Activated T-cell treated with anti-CD3 and anti-CD28 coated beads, Interleukin-2, amount 50 U/mL, for 1 hour (primary cell): ENCODE measurements at regions not wholly inside any gene's neighbourhood (a gene's known extent, or its start where the extent isn't known, plus 50 kb on each side); places are given as distances from the start of the nearest gene placed in this dataset.

Source experiments
- DNase-seq: peaks from one replicate; pipeline ENCODE4 v3.0.0-alpha.2; 2020

GRCh38 chr4:124202099-124202498 lies 510.4 kb downstream of the ANKRD50 start:
- DNase-seq: no peak

- no peak for DNase-seq
These were observed 508.8 kb downstream of the ANKRD50 start for GRCh38 chr4:124203613-124204238.

- DNase-seq: no peak
These were observed 505.5 kb downstream of the ANKRD50 start for GRCh38 chr4:124206779-124207605.

- no peak for DNase-seq
These were observed 503.3 kb downstream of the ANKRD50 start for GRCh38 chr4:124209211-124209610.

GRCh38 chr4:124209626-124210025 lies 502.9 kb downstream of the ANKRD50 start:
- no peak for DNase-seq

- DNase-seq: no peak
These were observed 501.8 kb downstream of the ANKRD50 start for GRCh38 chr4:124210746-124211145.

- DNase-seq: no peak
These were observed 499.5 kb downstream of the ANKRD50 start for GRCh38 chr4:124212815-124213630.

- no peak for DNase-seq
These were observed 493.1 kb downstream of the ANKRD50 start for GRCh38 chr4:124219389-124219788.

GRCh38 chr4:124224256-124224655 lies 488.3 kb downstream of the ANKRD50 start:
- no peak for DNase-seq

GRCh38 chr4:124227981-124228380 lies 484.6 kb downstream of the ANKRD50 start:
- DNase-seq: no peak

- DNase-seq: no peak
These were observed 482.3 kb downstream of the ANKRD50 start for GRCh38 chr4:124230268-124230667.

- DNase-seq: no peak
These were observed 477.8 kb downstream of the ANKRD50 start for GRCh38 chr4:124234771-124235170.

- no peak for DNase-seq
These were observed 468.7 kb downstream of the ANKRD50 start for GRCh38 chr4:124243671-124244366.

- no peak for DNase-seq
These were observed 459.5 kb downstream of the ANKRD50 start for GRCh38 chr4:124253080-124253479.

GRCh38 chr4:124262211-124263179 lies 450.0 kb downstream of the ANKRD50 start:
- no peak for DNase-seq

- DNase-seq: no peak
These were observed 446.8 kb downstream of the ANKRD50 start for GRCh38 chr4:124265701-124266100.

GRCh38 chr4:124266721-124267120 lies 445.8 kb downstream of the ANKRD50 start:
- no peak for DNase-seq

- DNase-seq: no peak
These were observed 436.1 kb downstream of the ANKRD50 start for GRCh38 chr4:124276461-124276860.

- no peak for DNase-seq
These were observed 434.8 kb downstream of the ANKRD50 start for GRCh38 chr4:124277691-124278090.

- no peak for DNase-seq
These were observed 434.1 kb downstream of the ANKRD50 start for GRCh38 chr4:124278477-124278876.

- no peak for DNase-seq
These were observed 432.8 kb downstream of the ANKRD50 start for GRCh38 chr4:124279741-124280140.
